ENCODE measurements at regions not wholly inside any gene's neighbourhood (a gene's known extent, or its start where the extent isn't known, plus 50 kb on each side); places are given as distances from the start of the nearest gene placed in this dataset.

GRCh38 chr4:1583051-1583785 lies 100.9 kb downstream of the FAM53A start:
- TF ChIP-seq CTCF (IDR thresholded peaks at IDR 0.05): no peak
- no peak for TF ChIP-seq POLR2A (IDR thresholded peaks at IDR 0.05)
